Inflammatory macrophage treated with lipopolysaccharide for 1 hour (primary cell): ENCODE measurements at regions not wholly inside any gene's neighbourhood (a gene's known extent, or its start where the extent isn't known, plus 50 kb on each side); places are given as distances from the start of the nearest gene placed in this dataset.

Experiments used
- DNase-seq, 2 donors: peaks; one replicate each; pipeline ENCODE4 v3.0.0-alpha.2; 2020 to 2022

GRCh38 chr1:170273291-170274130 lies 127.8 kb downstream of the NTMT2 start:
- DNase-seq: no peak

GRCh38 chr1:170274131-170274501 lies 128.4 kb downstream of the NTMT2 start:
- DNase-seq: no peak

- DNase-seq: no peak
Measured at GRCh38 chr1:170277985-170278384, 132.2 kb downstream of the NTMT2 start.

GRCh38 chr1:170284016-170284415 lies 138.3 kb downstream of the NTMT2 start:
- no peak for DNase-seq

- no peak for DNase-seq
Measured at GRCh38 chr1:170284512-170284911, 138.8 kb downstream of the NTMT2 start.

- DNase-seq: no peak
Measured at GRCh38 chr1:170284951-170285350, 139.2 kb downstream of the NTMT2 start.

GRCh38 chr1:170288155-170288554 lies 142.4 kb downstream of the NTMT2 start:
- no peak for DNase-seq

- DNase-seq: no peak
Measured at GRCh38 chr1:170290276-170290675, 144.5 kb downstream of the NTMT2 start.

GRCh38 chr1:170290991-170291390 lies 145.2 kb downstream of the NTMT2 start:
- DNase-seq: no peak

- no peak for DNase-seq
Measured at GRCh38 chr1:170291516-170291915, 145.8 kb downstream of the NTMT2 start.

GRCh38 chr1:170296211-170296610 lies 150.5 kb downstream of the NTMT2 start:
- DNase-seq: no peak

- no peak for DNase-seq
Measured at GRCh38 chr1:170296642-170297041, 150.9 kb downstream of the NTMT2 start.

- no peak for DNase-seq
Measured at GRCh38 chr1:170301596-170301995, 155.8 kb downstream of the NTMT2 start.

GRCh38 chr1:170303034-170303433 lies 157.3 kb downstream of the NTMT2 start:
- no peak for DNase-seq

GRCh38 chr1:170305777-170306512 lies 160.2 kb downstream of the NTMT2 start:
- DNase-seq: no peak

GRCh38 chr1:170306513-170306910 lies 160.8 kb downstream of the NTMT2 start:
- DNase-seq: no peak

GRCh38 chr1:170306948-170307347 lies 161.2 kb downstream of the NTMT2 start:
- DNase-seq: no peak

GRCh38 chr1:170307426-170307825 lies 161.7 kb downstream of the NTMT2 start:
- no peak for DNase-seq

- no peak for DNase-seq
Measured at GRCh38 chr1:170309389-170310013, 163.7 kb downstream of the NTMT2 start.

GRCh38 chr1:170310014-170310405 lies 164.3 kb downstream of the NTMT2 start:
- DNase-seq: no peak

- no peak for DNase-seq
Measured at GRCh38 chr1:170310951-170311350, 165.2 kb downstream of the NTMT2 start.

- no peak for DNase-seq
Measured at GRCh38 chr1:170313306-170313705, 167.5 kb downstream of the NTMT2 start.

GRCh38 chr1:170316270-170316669 lies 170.5 kb downstream of the NTMT2 start:
- DNase-seq: no peak

GRCh38 chr1:170318141-170318540 lies 172.4 kb downstream of the NTMT2 start:
- DNase-seq: no peak
